ENCODE measurements at regions not wholly inside any gene's neighbourhood (a gene's known extent, or its start where the extent isn't known, plus 50 kb on each side); places are given as distances from the start of the nearest gene placed in this dataset.

DNA sequence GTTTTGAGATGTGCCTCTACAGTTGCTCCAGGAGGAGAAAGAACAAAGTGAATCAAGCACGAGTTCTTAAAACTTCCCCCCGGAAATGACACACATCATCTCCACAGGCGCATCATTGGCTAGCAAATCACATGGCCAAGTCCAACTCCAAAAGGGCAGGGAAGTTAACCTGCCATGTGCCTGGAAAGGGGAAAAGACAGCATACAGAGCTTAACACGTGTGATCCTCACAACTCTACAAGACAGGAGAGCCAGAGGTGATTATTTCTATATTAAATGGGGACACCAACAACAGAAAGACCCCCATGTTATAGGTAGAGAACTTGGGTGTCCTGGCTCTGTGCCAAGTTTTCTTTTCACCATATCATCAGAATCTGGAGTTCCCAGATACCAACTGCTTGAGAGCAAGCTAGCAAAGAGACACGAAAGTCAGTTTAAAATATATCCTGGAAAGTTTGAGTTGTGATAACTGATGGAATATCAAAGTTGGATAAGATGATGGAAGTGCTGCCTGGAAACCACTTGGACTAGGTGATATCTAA, 871.1 kb downstream of the UQCRFS1 start:
- no peak overlapping the region for H3K27ac Mint-ChIP-seq (ENCODE audit: unreplicated experiment)
- peaks cover 3% of the 10 kb centered on the region for H3K9me3 Mint-ChIP-seq
- H3K36me3 Mint-ChIP-seq (ENCODE audit: low read depth): no peaks in the 10 kb centered on the region
- TF ChIP-seq, protein P1, sequence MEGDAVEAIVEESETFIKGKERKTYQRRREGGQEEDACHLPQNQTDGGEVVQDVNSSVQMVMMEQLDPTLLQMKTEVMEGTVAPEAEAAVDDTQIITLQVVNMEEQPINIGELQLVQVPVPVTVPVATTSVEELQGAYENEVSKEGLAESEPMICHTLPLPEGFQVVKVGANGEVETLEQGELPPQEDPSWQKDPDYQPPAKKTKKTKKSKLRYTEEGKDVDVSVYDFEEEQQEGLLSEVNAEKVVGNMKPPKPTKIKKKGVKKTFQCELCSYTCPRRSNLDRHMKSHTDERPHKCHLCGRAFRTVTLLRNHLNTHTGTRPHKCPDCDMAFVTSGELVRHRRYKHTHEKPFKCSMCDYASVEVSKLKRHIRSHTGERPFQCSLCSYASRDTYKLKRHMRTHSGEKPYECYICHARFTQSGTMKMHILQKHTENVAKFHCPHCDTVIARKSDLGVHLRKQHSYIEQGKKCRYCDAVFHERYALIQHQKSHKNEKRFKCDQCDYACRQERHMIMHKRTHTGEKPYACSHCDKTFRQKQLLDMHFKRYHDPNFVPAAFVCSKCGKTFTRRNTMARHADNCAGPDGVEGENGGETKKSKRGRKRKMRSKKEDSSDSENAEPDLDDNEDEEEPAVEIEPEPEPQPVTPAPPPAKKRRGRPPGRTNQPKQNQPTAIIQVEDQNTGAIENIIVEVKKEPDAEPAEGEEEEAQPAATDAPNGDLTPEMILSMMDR (conservative IDR thresholded peaks at IDR 0.05): no peak
- H3K4me1 Mint-ChIP-seq: no peaks in the 10 kb centered on the region
- no peak overlapping the region for H3K4me3 Mint-ChIP-seq
- no peak for DNase-seq (ENCODE audit: low read depth, low spot score)
- H3K27me3 Mint-ChIP-seq (ENCODE audit: low read depth): peaks cover 16% of the 10 kb centered on the region

DNA sequence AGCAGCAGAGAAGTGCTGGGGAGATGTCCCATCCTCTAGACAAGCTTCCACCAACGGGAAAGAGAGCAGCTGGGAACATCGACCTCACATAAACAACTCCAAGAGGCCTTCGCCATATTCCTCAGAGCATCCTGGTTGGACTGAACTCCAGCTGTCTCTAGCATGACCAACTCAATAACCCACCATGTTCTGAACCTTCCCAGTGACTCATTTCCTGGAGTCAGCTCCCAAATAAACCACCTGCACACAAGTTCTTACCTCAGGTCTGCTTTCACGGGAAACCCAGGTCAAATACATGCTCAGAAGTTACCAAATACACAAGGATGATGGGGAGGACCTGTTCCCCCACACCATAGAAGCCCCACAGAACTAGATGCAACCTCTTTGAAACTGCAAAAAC, 878.5 kb downstream of the UQCRFS1 start:
- no peaks in the 10 kb centered on the region for H3K36me3 Mint-ChIP-seq (ENCODE audit: low read depth)
- peaks cover 3% of the 10 kb centered on the region for H3K9me3 Mint-ChIP-seq
- H3K27ac Mint-ChIP-seq (ENCODE audit: unreplicated experiment): no peak overlapping the region
- H3K4me3 Mint-ChIP-seq: no peak overlapping the region
- no peak for DNase-seq (ENCODE audit: low read depth, low spot score)
- H3K4me1 Mint-ChIP-seq: no peaks in the 10 kb centered on the region
- TF ChIP-seq, protein P1 (conservative IDR thresholded peaks at IDR 0.05): no peak
- no peaks in the 10 kb centered on the region for H3K27me3 Mint-ChIP-seq (ENCODE audit: low read depth)

DNA sequence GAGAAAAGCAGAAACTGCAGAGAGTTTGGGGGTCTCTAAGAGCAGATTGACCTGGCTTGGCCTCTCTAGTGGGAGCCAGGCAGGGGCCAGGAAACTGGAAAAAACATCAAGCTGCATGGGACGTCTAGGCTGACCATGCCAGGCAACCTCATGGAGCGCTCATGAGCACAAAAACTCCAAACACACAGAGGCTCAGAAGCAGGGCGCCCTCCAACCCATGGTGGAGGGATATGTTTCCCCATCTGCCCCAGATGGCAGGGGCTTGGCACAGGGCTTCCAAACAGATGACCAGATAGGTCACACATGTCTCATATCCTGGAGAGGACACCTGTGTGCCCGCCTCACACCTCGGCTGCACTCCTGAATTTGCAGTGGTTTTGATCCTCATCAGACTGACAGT, 879.0 kb downstream of the UQCRFS1 start:
- Mint-ChIP-seq H3K4me1 (no peaks in the 10 kb centered on the region), H3K27me3 (ENCODE audit: low read depth) (peaks cover under 1% of the 10 kb centered on the region), H3K27ac (ENCODE audit: unreplicated experiment) (no peak overlapping the region), H3K4me3 (no peak overlapping the region), H3K36me3 (ENCODE audit: low read depth) (no peaks in the 10 kb centered on the region), H3K9me3 (peaks cover 4% of the 10 kb centered on the region)
- TF ChIP-seq, protein P1 (conservative IDR thresholded peaks at IDR 0.05): no peak
- no peak for DNase-seq (ENCODE audit: low read depth, low spot score)

DNA sequence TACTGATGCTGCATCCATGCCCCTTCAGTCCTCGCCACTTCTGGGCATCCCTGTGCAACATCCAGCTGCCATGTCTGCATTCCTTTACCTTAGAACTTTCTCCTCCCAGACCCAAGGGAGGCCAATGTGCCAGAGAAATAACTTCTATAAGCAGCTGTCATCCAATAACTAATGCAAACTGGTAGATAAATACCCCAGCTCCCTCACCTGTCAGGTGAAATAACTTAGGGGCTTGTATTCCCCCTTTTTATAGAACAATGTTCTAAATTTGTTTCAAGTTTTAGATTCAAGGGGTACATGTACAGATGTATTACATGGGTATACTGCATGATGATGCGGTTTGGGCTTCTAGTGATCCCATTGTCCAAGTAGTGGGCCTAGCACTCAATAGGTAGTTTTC, 880.1 kb downstream of the UQCRFS1 start:
- Mint-ChIP-seq H3K4me3 (no peak overlapping the region), H3K9me3 (peaks cover 5% of the 10 kb centered on the region), H3K27me3 (ENCODE audit: low read depth) (peaks cover 6% of the 10 kb centered on the region), H3K36me3 (ENCODE audit: low read depth) (no peaks in the 10 kb centered on the region), H3K4me1 (no peaks in the 10 kb centered on the region), H3K27ac (ENCODE audit: unreplicated experiment) (no peak overlapping the region)
- TF ChIP-seq, protein P1 (conservative IDR thresholded peaks at IDR 0.05): no peak
- no peak for DNase-seq (ENCODE audit: low read depth, low spot score)

DNA sequence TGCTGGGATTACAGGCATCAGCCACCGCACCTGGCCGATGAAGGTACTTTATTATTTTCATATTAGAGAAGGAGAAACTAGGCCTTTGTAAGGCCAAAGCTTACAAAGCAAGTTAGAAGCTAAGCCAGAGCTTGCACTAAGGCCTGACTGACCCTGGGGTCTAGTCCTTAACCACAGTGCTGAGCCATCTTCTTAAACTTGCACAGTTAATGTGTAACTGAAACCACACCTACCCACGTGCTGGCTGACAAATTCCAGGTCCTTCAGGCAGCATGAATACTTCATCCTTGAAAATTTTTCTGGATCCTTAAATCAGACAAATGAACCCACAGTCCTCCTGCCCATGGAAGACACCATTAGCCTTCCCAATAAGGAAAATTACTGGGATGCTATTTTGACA, 880.6 kb downstream of the UQCRFS1 start:
- H3K27ac Mint-ChIP-seq (ENCODE audit: unreplicated experiment): no peak overlapping the region
- peaks cover 8% of the 10 kb centered on the region for H3K27me3 Mint-ChIP-seq (ENCODE audit: low read depth)
- H3K9me3 Mint-ChIP-seq: peaks cover 5% of the 10 kb centered on the region
- no peak for DNase-seq (ENCODE audit: low read depth, low spot score)
- no peaks in the 10 kb centered on the region for H3K4me1 Mint-ChIP-seq
- TF ChIP-seq, protein P1 (conservative IDR thresholded peaks at IDR 0.05): no peak
- no peak overlapping the region for H3K4me3 Mint-ChIP-seq
- H3K36me3 Mint-ChIP-seq (ENCODE audit: low read depth): no peaks in the 10 kb centered on the region
